ENCODE measurements at regions not wholly inside any gene's neighbourhood (a gene's known extent, or its start where the extent isn't known, plus 50 kb on each side); places are given as distances from the start of the nearest gene placed in this dataset.

DNA sequence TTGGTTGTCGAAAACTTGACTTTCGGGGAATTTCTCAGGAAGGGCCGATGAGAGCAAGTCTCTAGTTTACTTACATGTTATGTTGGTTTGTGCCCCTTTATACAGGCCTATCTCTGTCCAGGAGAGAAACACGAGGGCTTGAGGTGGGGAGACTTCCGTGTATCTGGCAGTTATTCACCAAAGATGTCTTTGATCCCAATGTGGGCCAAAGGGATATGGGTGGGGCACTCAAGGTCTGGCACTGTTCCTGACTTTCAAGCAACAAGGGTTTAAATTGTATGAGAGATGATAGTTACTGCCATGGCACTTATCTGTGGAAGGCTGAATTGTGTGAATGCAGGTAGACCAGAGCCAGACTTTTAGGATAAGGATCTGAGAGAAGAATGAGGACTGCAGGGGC lies 137.2 kb upstream of the DHRS4 start:
- Histone ChIP-seq H3K4me3 (ENCODE audit: low read depth, low read length) (no peak overlapping the region), H3K9ac (ENCODE audit: low read length) (no peak overlapping the region), H3K4me1 (ENCODE audit: control insufficient read depth in 1 of 2, insufficient read depth in 2 of 2, low read length in 2 of 2) (peaks cover 0 to 3% of the 10 kb centered on the region in 2 experiments), H4K91ac (ENCODE audit: low read depth, low read length) (no peak overlapping the region), H3K27me3 (ENCODE audit: insufficient read depth, low read length) (no peaks in the 10 kb centered on the region), H3K9me3 (ENCODE audit: insufficient read depth, low read depth, low read length) (peaks cover 8% of the 10 kb centered on the region), H2BK120ac (ENCODE audit: insufficient read depth, low read length, poor library complexity) (no peak overlapping the region), H4K8ac (ENCODE audit: low read depth, low read length) (no peak overlapping the region), H2AK5ac (ENCODE audit: low read length) (no peak overlapping the region), H4K12ac (ENCODE audit: low read depth, low read length) (no peak overlapping the region), H3K36me3 (ENCODE audit: control insufficient read depth in 1 of 2, insufficient read depth in 2 of 2, low read length in 2 of 2) (no peaks in the 10 kb centered on the region), H2AFZ (ENCODE audit: insufficient read depth, low read length, poor library complexity) (no peak overlapping the region), H3K14ac (ENCODE audit: low read length) (no peak overlapping the region), H3K4me2 (ENCODE audit: low read length) (no peak overlapping the region), H2BK12ac (ENCODE audit: low read length) (no peak overlapping the region), H3K79me2 (ENCODE audit: control insufficient read depth, insufficient read depth, low read length, poor library complexity) (no peaks in the 10 kb centered on the region), H3K79me1 (ENCODE audit: low read length) (no peaks in the 10 kb centered on the region), H3K27ac (ENCODE audit: low read depth, low read length) (no peak overlapping the region), H3K23ac (ENCODE audit: low read length) (no peak overlapping the region), H2BK5ac (ENCODE audit: low read depth, low read length, poor library complexity) (no peak overlapping the region), H3K4ac (ENCODE audit: low read depth, low read length) (no peak overlapping the region), H3K18ac (ENCODE audit: low read length) (no peak overlapping the region)
- WGBS (ENCODE audit: extremely low coverage, insufficient coverage, insufficient read length) = no CpG with 5 or more reads among the region's 5 CpGs
- DNase-seq = peak in 1 of 2 donors; percentile 7

DNA sequence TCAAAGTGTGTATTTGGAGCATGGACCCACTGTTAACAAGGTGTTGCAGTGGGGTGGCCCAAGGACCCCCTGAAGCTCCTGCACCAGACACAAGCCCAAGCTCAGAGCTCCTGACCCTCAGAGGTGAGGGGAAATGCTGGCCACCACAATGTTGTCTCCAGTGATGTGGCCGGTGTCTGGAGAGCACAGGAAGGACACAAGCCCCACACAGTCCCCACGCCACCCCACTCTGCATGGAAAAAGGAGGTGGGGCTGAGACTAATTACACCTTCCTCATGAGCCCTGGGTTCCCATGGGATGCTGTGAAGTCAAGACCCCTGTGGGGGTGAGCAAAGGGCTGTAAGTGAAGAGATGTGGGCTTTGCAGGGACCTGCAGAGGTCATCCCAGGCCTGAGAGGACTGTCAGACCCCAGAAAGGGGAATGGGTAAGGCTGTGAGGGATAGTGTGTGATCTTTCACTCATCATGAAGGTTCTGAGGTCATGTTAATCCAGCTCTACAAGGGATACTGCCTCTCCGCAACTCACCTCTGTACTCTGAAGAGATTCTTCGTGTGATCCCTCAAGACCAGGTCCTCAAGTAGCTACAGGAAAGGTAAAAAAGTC lies 136.3 kb upstream of the DHRS4 start:
- no peak overlapping the region for H4K8ac ChIP-seq (ENCODE audit: low read depth, low read length)
- H3K79me2 ChIP-seq (ENCODE audit: control insufficient read depth, insufficient read depth, low read length, poor library complexity) = no peaks in the 10 kb centered on the region
- DNase-seq = no peak
- no peaks in the 10 kb centered on the region for H3K79me1 ChIP-seq (ENCODE audit: low read length)
- no peak overlapping the region for H4K91ac ChIP-seq (ENCODE audit: low read depth, low read length)
- H2BK12ac ChIP-seq (ENCODE audit: low read length) = no peak overlapping the region
- H3K9ac ChIP-seq (ENCODE audit: low read length) = no peak overlapping the region
- no peak overlapping the region for H3K18ac ChIP-seq (ENCODE audit: low read length)
- WGBS (ENCODE audit: extremely low coverage, insufficient coverage, insufficient read length) = no CpG with 5 or more reads among the region's 4 CpGs
- H2AFZ ChIP-seq (ENCODE audit: insufficient read depth, low read length, poor library complexity) = no peak overlapping the region
- H3K27ac ChIP-seq (ENCODE audit: low read depth, low read length) = no peak overlapping the region
- H3K4me1 ChIP-seq (ENCODE audit: control insufficient read depth in 1 of 2, insufficient read depth in 2 of 2, low read length in 2 of 2) = peaks cover 0 to 3% of the 10 kb centered on the region in 2 experiments
- H2BK5ac ChIP-seq (ENCODE audit: low read depth, low read length, poor library complexity) = no peak overlapping the region
- no peak overlapping the region for H4K12ac ChIP-seq (ENCODE audit: low read depth, low read length)
- H3K4ac ChIP-seq (ENCODE audit: low read depth, low read length) = no peak overlapping the region
- H3K4me2 ChIP-seq (ENCODE audit: low read length) = no peak overlapping the region
- H3K27me3 ChIP-seq (ENCODE audit: insufficient read depth, low read length) = no peaks in the 10 kb centered on the region
- H3K14ac ChIP-seq (ENCODE audit: low read length) = no peak overlapping the region
- H3K4me3 ChIP-seq (ENCODE audit: low read depth, low read length) = no peak overlapping the region
- no peak overlapping the region for H3K23ac ChIP-seq (ENCODE audit: low read length)
- no peak overlapping the region for H2BK120ac ChIP-seq (ENCODE audit: insufficient read depth, low read length, poor library complexity)
- H3K9me3 ChIP-seq (ENCODE audit: insufficient read depth, low read depth, low read length) = peaks cover 8% of the 10 kb centered on the region
- no peak overlapping the region for H2AK5ac ChIP-seq (ENCODE audit: low read length)
- H3K36me3 ChIP-seq (ENCODE audit: control insufficient read depth in 1 of 2, insufficient read depth in 2 of 2, low read length in 2 of 2) = no peaks in the 10 kb centered on the region

DNA sequence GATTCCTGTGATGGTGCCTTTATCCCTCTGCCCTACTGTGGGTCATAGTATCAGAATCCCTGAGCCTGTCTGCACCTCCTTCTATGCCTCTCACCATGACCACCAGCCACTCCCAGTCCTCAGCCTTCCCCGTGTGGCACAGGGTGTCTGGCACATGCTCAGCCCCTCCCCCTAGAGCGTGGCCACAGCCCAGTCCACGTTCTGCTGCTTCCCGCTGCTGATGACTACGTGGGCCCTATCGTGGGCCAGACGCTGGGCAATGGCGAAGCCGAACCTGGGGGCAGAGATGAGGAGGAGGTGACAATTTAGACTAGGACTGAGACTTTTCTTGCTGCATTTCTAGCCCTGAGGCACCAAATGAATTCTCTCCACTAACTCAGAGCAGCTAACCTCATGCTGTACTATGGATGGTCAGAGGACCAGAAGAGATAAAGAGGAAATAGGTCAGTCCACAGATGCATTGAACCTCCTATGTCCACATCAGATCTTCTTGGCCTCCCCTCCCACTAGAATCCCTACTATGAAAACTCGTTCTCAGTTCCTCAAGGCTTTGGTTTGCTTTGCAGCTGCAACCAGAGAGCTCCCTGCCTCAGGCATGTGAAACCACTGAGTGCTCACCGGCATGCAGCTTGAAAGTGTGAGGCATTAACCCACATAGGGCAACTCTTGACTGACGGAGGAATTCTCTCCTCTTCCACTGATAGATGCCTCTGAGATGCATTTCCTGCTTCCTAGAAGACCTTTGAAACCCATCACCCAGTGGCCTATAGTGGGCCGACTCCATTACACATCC lies 126.3 kb upstream of the DHRS4 start:
- peak in 1 of 2 donors; percentile 34 for DNase-seq
- H3K23ac ChIP-seq (ENCODE audit: low read length) = no peak overlapping the region
- no peaks in the 10 kb centered on the region for H3K79me2 ChIP-seq (ENCODE audit: control insufficient read depth, insufficient read depth, low read length, poor library complexity)
- H3K36me3 ChIP-seq (ENCODE audit: control insufficient read depth in 1 of 2, insufficient read depth in 2 of 2, low read length in 2 of 2) = no peaks in the 10 kb centered on the region
- H2BK12ac ChIP-seq (ENCODE audit: low read length) = no peak overlapping the region
- no peaks in the 10 kb centered on the region for H3K27me3 ChIP-seq (ENCODE audit: insufficient read depth, low read length)
- no peak overlapping the region for H2AFZ ChIP-seq (ENCODE audit: insufficient read depth, low read length, poor library complexity)
- no peak overlapping the region for H3K4me3 ChIP-seq (ENCODE audit: low read depth, low read length)
- no peak overlapping the region for H4K8ac ChIP-seq (ENCODE audit: low read depth, low read length)
- H3K27ac ChIP-seq (ENCODE audit: low read depth, low read length) = no peak overlapping the region
- H2AK5ac ChIP-seq (ENCODE audit: low read length) = no peak overlapping the region
- no peak overlapping the region for H3K4me2 ChIP-seq (ENCODE audit: low read length)
- H3K14ac ChIP-seq (ENCODE audit: low read length) = peak overlapping the region; percentile 21
- H3K9ac ChIP-seq (ENCODE audit: low read length) = no peak overlapping the region
- no peak overlapping the region for H3K4ac ChIP-seq (ENCODE audit: low read depth, low read length)
- H3K9me3 ChIP-seq (ENCODE audit: insufficient read depth, low read depth, low read length) = peaks cover 17% of the 10 kb centered on the region
- H4K91ac ChIP-seq (ENCODE audit: low read depth, low read length) = no peak overlapping the region
- H2BK120ac ChIP-seq (ENCODE audit: insufficient read depth, low read length, poor library complexity) = no peak overlapping the region
- no peak overlapping the region for H2BK5ac ChIP-seq (ENCODE audit: low read depth, low read length, poor library complexity)
- H4K12ac ChIP-seq (ENCODE audit: low read depth, low read length) = no peak overlapping the region
- H3K4me1 ChIP-seq (ENCODE audit: control insufficient read depth in 1 of 2, insufficient read depth in 2 of 2, low read length in 2 of 2) = peaks cover 0 to 10% of the 10 kb centered on the region in 2 experiments
- H3K79me1 ChIP-seq (ENCODE audit: low read length) = no peaks in the 10 kb centered on the region
- WGBS (ENCODE audit: extremely low coverage, insufficient coverage, insufficient read length) = no CpG with 5 or more reads among the region's 13 CpGs
- no peak overlapping the region for H3K18ac ChIP-seq (ENCODE audit: low read length)

DNA sequence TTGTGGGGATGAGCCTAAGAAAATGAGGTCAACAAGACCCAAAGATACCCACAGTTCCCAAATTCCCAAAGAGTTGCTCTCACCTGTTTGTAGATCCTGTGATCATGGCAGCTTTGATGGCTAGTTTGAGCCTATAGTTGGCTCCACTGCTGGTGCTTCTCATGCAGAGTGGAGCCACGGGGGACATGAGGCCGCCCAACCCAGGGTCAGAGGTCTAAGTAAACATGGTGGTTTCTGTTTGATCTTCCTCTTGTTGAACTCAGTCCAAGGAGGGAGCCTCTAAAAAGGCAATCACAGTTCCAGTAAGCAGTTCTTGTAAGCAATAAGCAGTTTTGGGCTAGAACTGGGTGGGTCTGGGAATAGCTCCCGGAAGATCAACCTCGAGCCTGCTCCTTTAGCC lies 125.6 kb upstream of the DHRS4 start:
- no peak overlapping the region for H3K18ac ChIP-seq (ENCODE audit: low read length)
- no peaks in the 10 kb centered on the region for H3K36me3 ChIP-seq (ENCODE audit: control insufficient read depth in 1 of 2, insufficient read depth in 2 of 2, low read length in 2 of 2)
- no peaks in the 10 kb centered on the region for H3K79me2 ChIP-seq (ENCODE audit: control insufficient read depth, insufficient read depth, low read length, poor library complexity)
- no peak overlapping the region for H3K9ac ChIP-seq (ENCODE audit: low read length)
- H3K27me3 ChIP-seq (ENCODE audit: insufficient read depth, low read length) = no peaks in the 10 kb centered on the region
- WGBS (ENCODE audit: extremely low coverage, insufficient coverage, insufficient read length) = no CpG with 5 or more reads among the region's 4 CpGs
- no peak overlapping the region for H2BK5ac ChIP-seq (ENCODE audit: low read depth, low read length, poor library complexity)
- H4K91ac ChIP-seq (ENCODE audit: low read depth, low read length) = no peak overlapping the region
- H4K8ac ChIP-seq (ENCODE audit: low read depth, low read length) = no peak overlapping the region
- no peak overlapping the region for H3K4me3 ChIP-seq (ENCODE audit: low read depth, low read length)
- no peak overlapping the region for H3K4me2 ChIP-seq (ENCODE audit: low read length)
- H3K27ac ChIP-seq (ENCODE audit: low read depth, low read length) = no peak overlapping the region
- no peak overlapping the region for H2BK120ac ChIP-seq (ENCODE audit: insufficient read depth, low read length, poor library complexity)
- H2AK5ac ChIP-seq (ENCODE audit: low read length) = no peak overlapping the region
- H3K4ac ChIP-seq (ENCODE audit: low read depth, low read length) = no peak overlapping the region
- DNase-seq = no peak
- no peak overlapping the region for H3K23ac ChIP-seq (ENCODE audit: low read length)
- H3K79me1 ChIP-seq (ENCODE audit: low read length) = no peaks in the 10 kb centered on the region
- H3K9me3 ChIP-seq (ENCODE audit: insufficient read depth, low read depth, low read length) = peaks cover 17% of the 10 kb centered on the region
- H2BK12ac ChIP-seq (ENCODE audit: low read length) = peak overlapping the region; percentile 39
- peak overlapping the region; percentile 32 for H3K14ac ChIP-seq (ENCODE audit: low read length)
- H4K12ac ChIP-seq (ENCODE audit: low read depth, low read length) = no peak overlapping the region
- H3K4me1 ChIP-seq (ENCODE audit: control insufficient read depth in 1 of 2, insufficient read depth in 2 of 2, low read length in 2 of 2) = peaks cover 0 to 11% of the 10 kb centered on the region in 2 experiments
- no peak overlapping the region for H2AFZ ChIP-seq (ENCODE audit: insufficient read depth, low read length, poor library complexity)
